ENCODE measurements at regions not wholly inside any gene's neighbourhood (a gene's known extent, or its start where the extent isn't known, plus 50 kb on each side); places are given as distances from the start of the nearest gene placed in this dataset.
"Not testable (repeated sequence)": the region's sequence is repeated elsewhere in the genome, so short reads cannot be mapped to it uniquely, and the experiment has no call there.

DNA sequence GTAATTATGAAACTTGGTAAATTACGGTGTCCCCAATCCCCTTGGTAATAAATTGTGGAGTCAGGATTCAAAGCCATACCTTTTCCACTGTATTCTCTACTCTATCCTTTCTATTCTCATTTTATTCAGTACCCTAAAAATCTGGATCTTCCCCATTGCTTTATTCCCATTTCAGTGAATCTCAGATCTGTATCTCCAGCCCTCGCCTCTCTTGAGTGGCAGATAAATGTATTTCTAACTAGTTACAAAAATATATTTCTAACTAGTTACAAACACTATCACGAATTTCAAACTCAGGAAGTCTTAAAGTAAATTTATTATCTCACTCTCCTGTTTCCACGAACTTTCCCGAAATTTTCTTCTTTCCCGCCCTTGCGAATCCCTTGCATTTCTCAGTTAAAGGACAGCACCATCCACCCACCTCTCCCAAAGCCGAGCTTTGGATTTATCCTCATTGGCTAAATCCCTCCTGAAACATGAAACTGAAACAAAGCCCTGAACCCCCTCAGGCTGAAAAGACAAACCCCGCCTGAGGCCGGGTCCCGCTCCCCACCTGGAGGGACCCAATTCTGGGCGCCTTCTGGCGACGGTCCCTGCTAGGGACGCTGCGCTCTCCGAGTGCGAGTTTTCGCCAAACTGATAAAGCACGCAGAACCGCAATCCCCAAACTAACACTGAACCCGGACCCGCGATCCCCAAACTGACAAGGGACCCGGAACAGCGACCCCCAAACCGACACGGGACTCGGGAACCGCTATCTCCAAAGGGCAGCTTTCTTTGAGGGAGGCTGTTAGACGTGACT, 164.3 kb upstream of the PABPC3 start:
- DNase-seq, result no peak

DNA sequence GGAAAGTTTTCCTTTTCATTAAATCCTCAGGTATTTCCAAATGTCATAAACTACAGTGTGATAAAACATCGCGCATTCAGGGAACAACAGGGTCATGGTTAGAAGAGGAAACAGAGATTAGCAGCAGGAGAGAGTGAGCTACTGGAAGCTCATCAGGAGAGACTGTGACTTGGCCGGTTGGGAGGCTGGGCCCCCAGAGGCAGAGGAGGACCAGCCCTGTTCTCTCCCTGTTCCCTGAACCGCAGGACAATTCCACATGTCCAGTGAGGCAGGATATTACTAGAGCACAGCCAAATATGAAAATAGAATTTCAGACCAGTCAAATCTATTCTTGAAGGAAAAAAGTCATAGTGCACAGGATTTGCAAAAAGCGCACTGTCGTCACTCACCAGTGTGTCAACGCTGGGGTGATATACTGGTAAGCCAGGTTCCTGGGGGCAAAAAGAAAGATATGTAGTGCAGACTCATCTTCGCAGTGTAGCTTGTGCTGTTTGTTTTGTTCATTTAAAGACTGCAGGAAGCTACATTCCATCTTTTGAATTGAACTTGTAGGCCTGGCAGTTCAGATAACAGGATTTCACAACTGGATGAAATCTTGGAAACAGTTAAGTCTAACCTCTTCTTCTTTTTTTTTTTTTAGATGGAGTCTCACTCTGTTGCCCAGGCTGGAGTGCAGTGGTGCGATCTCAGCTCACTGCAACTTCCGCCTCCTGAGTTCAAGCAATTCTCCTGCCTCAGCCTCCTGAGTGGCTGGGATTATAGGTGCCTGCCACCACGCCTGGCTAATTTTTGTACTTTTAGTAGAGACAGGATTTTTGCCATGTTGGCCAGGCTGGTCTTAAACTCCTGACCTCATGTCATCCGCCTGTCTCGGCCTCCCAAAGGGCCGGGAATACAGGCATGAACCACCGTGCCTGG, 162.6 kb upstream of the PABPC3 start:
- DNase-seq, result peak; percentile 53

GRCh38 chr13:24934024-24934385, 161.9 kb upstream of the PABPC3 start:
- DNase-seq, result peak; percentile 9

GRCh38 chr13:24938966-24939365, 157.0 kb upstream of the PABPC3 start:
- no peak for DNase-seq

- not testable (repeated sequence) for DNase-seq
These were observed 154.8 kb upstream of the PABPC3 start for GRCh38 chr13:24941023-24941713.

- DNase-seq, result no peak
These were observed 152.8 kb upstream of the PABPC3 start for GRCh38 chr13:24943136-24943535.

GRCh38 chr13:24944073-24944472, 151.9 kb upstream of the PABPC3 start:
- not testable (repeated sequence) for DNase-seq

- DNase-seq, result peak; percentile 46
These were observed 147.0 kb upstream of the PABPC3 start for GRCh38 chr13:24948977-24949376.

DNA sequence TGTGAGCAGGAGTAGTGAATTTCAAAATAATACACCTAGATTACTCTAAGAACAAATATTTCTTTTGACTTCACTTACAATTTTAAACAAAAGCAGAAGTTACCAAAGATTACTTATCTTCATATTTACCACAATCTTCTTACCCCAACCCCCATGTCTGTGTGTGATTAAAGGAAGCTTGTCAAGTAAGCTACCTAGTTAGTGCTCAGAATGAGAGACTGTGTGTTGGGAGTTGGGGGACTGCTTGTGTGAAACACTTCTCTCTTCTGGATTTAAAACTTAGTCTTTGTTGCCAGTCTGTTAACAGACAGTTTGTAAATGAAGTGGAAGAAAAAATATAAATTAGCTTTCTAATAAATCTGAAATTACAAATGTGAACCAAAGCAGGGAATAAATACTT, 145.3 kb upstream of the PABPC3 start:
- DNase-seq, result peak; percentile 10

DNA sequence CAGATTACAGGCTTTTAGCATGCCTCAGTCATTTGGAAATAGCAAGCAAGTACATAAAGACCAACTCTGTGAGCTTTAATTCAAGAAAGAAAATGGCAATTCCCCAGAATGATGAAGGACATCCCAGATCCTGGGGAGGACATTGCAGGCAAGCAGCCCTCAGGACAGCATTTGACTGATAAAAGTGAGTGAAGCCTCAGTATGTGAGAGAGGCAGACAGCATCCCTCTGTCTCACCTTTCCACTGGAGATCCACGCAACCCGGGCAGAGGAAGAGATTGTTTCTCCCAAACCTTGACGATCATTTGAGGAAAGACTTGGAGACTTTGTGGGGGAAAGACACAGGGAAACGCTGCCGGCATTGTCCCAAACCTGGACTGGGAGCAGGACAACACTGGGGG, 128.0 kb upstream of the PABPC3 start:
- not testable (repeated sequence) for DNase-seq

DNA sequence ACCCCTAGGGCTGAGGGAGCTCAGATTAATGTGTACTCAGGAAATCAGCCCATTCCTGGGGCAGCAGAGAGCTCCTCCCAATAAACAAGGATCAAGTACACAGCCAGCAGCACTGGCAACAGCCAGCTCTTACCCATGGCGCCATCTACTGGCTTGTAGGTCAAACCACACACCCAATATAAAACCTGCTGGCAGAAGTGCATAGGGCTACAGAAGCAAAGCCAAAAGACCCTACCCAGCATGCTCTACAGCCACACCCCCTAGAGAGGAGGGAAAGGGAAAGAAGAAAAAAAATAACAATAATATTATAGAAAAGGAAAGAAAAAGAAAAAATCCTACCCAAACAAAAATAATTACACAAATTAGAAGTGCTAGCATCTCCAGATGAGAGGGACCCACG, 127.5 kb upstream of the PABPC3 start:
- DNase-seq, result not testable (repeated sequence)

DNA sequence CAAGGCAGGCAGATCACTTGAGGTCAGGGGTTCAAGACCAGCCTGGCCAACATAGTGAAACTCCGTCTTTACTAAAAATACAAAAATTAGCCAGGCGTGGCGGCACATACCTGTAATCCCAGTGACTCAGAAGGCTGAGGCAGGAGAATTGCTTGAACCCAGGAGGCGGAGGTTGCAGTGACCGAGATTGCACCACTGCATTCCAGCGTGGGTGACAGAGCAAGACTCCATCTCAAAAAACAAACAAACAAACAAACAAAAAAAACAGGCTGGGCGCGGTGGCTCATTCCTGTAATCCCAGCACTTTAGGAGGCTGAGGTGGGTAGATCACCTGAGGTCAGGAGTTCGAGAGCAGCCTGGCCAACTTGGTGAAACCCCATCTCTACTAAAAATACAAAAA, 122.8 kb upstream of the PABPC3 start:
- DNase-seq, result not testable (repeated sequence)

GRCh38 chr13:24981181-24981803, 114.6 kb upstream of the PABPC3 start:
- DNase-seq, result not testable (repeated sequence)

- peak; percentile 48 for DNase-seq
These were observed 113.5 kb upstream of the PABPC3 start for GRCh38 chr13:24982333-24982999.

DNA sequence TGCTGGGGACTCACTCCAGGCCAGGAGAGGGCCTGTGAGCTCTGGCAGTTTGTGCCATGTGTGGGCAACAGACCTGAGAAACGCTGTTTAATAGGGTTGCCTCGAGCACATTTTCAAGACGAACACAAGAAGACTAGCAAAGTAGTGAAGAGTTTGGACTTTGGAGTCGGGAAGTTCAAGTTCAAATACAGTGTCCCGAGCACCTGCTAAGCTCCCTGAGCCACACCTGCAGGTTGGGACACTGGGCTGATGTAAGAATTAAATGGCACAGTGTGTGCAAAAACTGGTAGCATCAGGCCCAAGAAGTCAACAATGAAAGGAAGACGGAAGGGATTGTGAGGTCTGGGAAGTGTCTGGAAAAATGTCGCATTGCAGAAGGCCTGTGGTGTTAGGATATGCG, 112.8 kb upstream of the PABPC3 start:
- DNase-seq, result no peak

DNA sequence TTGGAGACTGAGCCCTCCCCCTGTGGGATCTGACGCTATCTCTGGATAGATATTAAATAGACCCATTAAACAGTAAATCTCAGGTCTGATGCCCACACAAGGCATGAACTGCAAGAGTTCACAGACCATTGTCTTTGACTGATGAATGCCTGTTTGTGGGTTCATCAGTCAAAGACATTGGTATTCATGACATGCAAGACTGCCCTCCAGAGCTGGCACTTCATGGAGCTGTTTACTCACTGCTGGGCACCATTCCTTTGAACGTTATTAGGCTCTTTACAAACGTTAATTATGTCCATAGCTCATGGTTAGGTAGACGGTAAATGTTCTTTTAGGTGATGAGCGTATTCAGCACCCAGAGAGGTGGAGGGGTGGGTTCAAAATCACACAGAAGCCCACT, 111.8 kb upstream of the PABPC3 start:
- DNase-seq, result no peak

- DNase-seq, result no peak
These were observed 110.8 kb upstream of the PABPC3 start for GRCh38 chr13:24985107-24985506.

- DNase-seq, result no peak
These were observed 110.0 kb upstream of the PABPC3 start for GRCh38 chr13:24985896-24986295.

DNA sequence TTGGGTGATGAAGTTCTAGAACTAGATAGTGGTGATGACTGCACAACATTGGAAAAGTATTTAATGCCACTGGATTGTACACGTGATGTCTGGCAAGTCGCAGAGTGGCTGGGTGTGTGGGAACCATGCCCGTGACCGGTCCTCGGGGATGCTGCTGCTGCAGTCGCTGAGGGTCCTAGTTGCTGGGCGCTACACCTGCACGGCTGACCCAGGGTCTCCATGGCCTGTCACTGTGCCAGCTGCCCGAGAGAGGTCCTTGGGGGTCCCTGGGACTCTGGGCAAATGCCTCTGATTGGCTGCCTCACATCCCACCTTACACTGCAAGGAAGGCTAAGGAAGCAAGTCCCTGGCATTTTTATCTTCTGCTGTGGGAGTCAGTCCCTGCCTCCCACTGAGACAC, 109.1 kb upstream of the PABPC3 start:
- DNase-seq, result no peak

GRCh38 chr13:24989959-24990358, 106.0 kb upstream of the PABPC3 start:
- not testable (repeated sequence) for DNase-seq

GRCh38 chr13:24992946-24993345, 103.0 kb upstream of the PABPC3 start:
- DNase-seq, result peak; percentile 85

DNA sequence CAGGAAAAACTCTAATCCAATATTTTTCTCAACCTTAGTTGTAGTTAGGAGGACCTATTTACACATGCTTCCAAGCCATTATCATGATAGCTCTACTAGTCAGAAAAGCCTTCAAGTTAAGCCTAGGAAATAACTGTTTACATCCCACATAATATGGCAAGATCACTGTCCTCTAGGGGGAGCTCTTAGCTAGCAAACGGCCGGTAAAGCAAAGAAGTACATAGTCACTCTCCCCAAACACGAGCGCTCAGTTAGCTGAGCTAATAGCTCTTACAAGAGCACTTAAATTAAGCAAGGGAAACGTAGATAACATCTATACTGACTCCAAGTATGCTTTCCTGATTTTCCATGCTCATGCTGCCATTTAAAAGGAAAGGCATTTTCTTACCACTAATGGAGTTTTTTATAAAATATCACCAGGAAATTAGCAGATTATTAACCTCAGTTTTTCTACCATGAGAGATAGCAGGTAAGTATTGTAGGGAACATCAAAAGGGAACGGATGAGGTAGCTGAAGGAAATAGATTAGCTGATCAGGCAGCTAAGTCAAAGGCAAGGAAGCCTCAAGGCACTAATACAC, 100.6 kb upstream of the PABPC3 start:
- DNase-seq, result peak; percentile 81
